Glutamatergic neuron (in vitro differentiated cells): ENCODE measurements at regions not wholly inside any gene's neighbourhood (a gene's known extent, or its start where the extent isn't known, plus 50 kb on each side); places are given as distances from the start of the nearest gene placed in this dataset.

Experiments
- DNase-seq: peaks from one replicate; pipeline ENCODE4 v3.0.0; 2022
- H3K27ac Mint-ChIP-seq: one replicate; pipeline ENCODE4 v1.8.0; 2020; ENCODE audit warnings: mild to moderate bottlenecking, mixed read lengths, inconsistent platforms; ENCODE audit not compliant: unreplicated experiment
- H3K27me3 Mint-ChIP-seq: one replicate; pipeline ENCODE4 v1.8.0; 2020; ENCODE audit warnings: mild to moderate bottlenecking, moderate library complexity, mixed read lengths, inconsistent platforms; ENCODE audit not compliant: unreplicated experiment
- H3K36me3 Mint-ChIP-seq: one replicate; pipeline ENCODE4 v1.8.0; 2020; ENCODE audit warnings: mild to moderate bottlenecking, mixed read lengths, inconsistent platforms; ENCODE audit not compliant: unreplicated experiment
- H3K4me1 Mint-ChIP-seq: one replicate; pipeline ENCODE4 v1.8.0; 2020; ENCODE audit warnings: mild to moderate bottlenecking, low read depth, mixed read lengths, inconsistent platforms; ENCODE audit not compliant: unreplicated experiment
- H3K4me3 Mint-ChIP-seq: one replicate; pipeline ENCODE4 v1.8.0; 2020; ENCODE audit warnings: mild to moderate bottlenecking, mixed read lengths, inconsistent platforms; ENCODE audit not compliant: unreplicated experiment
- H3K9me3 Mint-ChIP-seq: one replicate; pipeline ENCODE4 v1.8.0; 2020; ENCODE audit warnings: mild to moderate bottlenecking, moderate library complexity, mixed read lengths, inconsistent platforms; ENCODE audit not compliant: unreplicated experiment
- CTCF ChIP-seq: fragments of 200-600 bp; sonication (generic); IDR thresholded peaks from one replicate; pipeline ENCODE4 v1.5.0; 2021; ENCODE audit not compliant: partially characterized antibody, unreplicated experiment

DNA sequence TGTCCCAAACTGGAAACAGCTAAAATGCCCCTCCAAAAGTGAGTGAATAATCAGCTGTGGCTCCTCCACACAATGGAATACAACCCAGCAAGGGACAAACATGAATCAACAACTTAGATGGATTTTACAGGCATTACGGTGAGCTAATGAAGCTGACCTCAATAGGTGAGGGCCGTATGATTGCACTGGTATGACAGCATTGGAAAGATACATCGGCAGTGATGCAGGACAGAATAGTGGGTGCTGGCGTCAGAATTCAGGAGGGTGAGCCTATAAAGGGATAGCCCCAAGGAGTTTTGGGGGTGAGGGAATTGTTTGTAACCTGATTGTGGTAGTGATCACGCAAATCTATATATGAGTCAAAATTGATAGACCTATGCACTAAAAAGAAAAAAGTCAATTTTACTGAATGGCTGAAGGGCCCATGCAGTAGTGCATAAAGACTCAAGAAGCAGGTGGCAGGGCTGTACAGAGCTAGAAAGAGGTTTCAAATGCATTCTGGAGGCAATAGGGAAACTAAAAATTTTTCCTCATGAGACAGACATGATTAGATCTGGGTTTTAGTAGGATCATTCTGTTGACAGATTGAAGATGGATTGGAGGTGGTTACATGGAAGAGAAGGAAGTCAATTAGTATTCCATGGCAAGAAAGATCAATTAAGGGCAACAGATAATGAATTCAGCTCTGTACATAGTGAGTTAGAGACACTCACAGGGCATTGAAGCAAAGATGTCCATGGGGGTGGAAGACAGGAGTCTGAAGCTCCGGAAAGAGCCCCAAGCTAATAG is 90.8 kb downstream of the IRS2 start:
- Mint-ChIP-seq H3K27me3 (peaks cover 3% of the 10 kb centered on the region), H3K36me3 (no peaks in the 10 kb centered on the region), H3K4me1 (peaks cover 20% of the 10 kb centered on the region), H3K4me3 (no peak overlapping the region), H3K27ac (no peak overlapping the region), H3K9me3 (no peaks in the 10 kb centered on the region)
- no peak for DNase-seq
- TF ChIP-seq CTCF, result no peak

DNA sequence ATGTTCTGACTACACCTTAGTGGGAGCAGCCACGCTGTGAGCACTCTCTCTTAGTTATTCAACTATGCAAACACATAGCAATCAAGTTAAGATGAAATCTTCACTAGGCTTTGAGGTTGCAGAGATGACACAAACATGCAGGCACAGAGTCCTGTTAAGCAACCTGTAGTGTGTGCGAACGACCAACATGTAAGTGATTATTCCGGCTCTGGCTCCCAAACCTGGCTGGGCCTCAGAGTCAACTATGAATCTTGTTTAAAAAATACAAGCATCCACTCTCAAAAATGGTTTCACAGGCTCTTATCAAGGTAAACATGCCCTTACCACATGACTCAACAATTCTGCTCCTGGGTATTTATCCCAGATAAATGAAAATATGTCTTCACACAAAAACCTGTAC is 91.4 kb downstream of the IRS2 start:
- H3K4me1 Mint-ChIP-seq, result peaks cover 16% of the 10 kb centered on the region
- no peaks in the 10 kb centered on the region for H3K9me3 Mint-ChIP-seq
- H3K4me3 Mint-ChIP-seq, result no peak overlapping the region
- no peak overlapping the region for H3K27ac Mint-ChIP-seq
- TF ChIP-seq CTCF, result no peak
- H3K36me3 Mint-ChIP-seq, result no peaks in the 10 kb centered on the region
- peaks cover 3% of the 10 kb centered on the region for H3K27me3 Mint-ChIP-seq
- DNase-seq, result no peak

GRCh38 chr13:109693213-109693612 is 93.2 kb downstream of the IRS2 start:
- H3K4me1 Mint-ChIP-seq, result peaks cover 16% of the 10 kb centered on the region
- no peak overlapping the region for H3K4me3 Mint-ChIP-seq
- no peak for DNase-seq
- no peaks in the 10 kb centered on the region for H3K9me3 Mint-ChIP-seq
- H3K27ac Mint-ChIP-seq, result no peak overlapping the region
- no peaks in the 10 kb centered on the region for H3K36me3 Mint-ChIP-seq
- peaks cover 3% of the 10 kb centered on the region for H3K27me3 Mint-ChIP-seq
- no peak for TF ChIP-seq CTCF

DNA sequence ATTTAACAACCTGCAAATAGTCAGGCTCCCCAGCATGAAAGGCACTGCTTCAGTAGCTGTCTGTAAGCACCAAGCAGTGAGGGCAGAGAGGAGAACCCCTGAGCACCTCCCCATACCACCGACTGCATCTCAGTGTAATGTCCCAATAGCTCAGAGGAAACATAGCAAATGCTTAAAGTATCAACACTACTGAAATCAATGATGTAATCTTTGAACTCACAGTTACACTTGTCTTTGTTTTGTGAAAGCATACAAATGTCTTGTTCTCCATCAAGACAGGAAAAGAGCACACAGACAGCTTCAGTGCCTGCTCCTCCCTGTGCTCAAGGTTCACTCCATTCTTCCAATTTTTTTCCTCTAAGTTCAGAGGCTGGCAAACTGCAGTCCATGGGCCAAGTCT is 94.7 kb downstream of the IRS2 start:
- no peak overlapping the region for H3K4me3 Mint-ChIP-seq
- TF ChIP-seq CTCF, result no peak

More for the DNA sequence above, 94.7 kb downstream of the IRS2 start:
- H3K27me3 Mint-ChIP-seq, result no peaks in the 10 kb centered on the region
- no peak overlapping the region for H3K27ac Mint-ChIP-seq
- H3K4me1 Mint-ChIP-seq, result peaks cover 5% of the 10 kb centered on the region
- H3K9me3 Mint-ChIP-seq, result no peaks in the 10 kb centered on the region
- H3K36me3 Mint-ChIP-seq, result no peaks in the 10 kb centered on the region
- no peak for DNase-seq
